Upper lobe of right lung (tissue), 1 donor: ENCODE measurements at regions not wholly inside any gene's neighbourhood (a gene's known extent, or its start where the extent isn't known, plus 50 kb on each side); places are given as distances from the start of the nearest gene placed in this dataset.

ENCODE experiments used
- ATAC-seq: fragments of 200-7000 bp; cut with Tn5 transposase; one replicate; pipeline ENCODE4 v1.9.1; 2020; ENCODE audit warnings: mild to moderate bottlenecking, moderate library complexity
- DNase-seq: peaks from one replicate; pipeline ENCODE4 v3.0.0-alpha.2; 2020
- H3K27ac ChIP-seq: fragments of 200-600 bp; one replicate; pipeline ENCODE4 v1.8.0; 2022
- H3K27me3 ChIP-seq: fragments of 200-600 bp; one replicate; pipeline ENCODE4 v1.8.0; 2022; ENCODE audit warnings: mild to moderate bottlenecking
- H3K36me3 ChIP-seq: fragments of 200-600 bp; one replicate; pipeline ENCODE4 v1.8.0; 2022
- H3K4me1 ChIP-seq: fragments of 200-600 bp; one replicate; pipeline ENCODE4 v1.8.0; 2022
- H3K4me3 ChIP-seq: fragments of 200-600 bp; one replicate; pipeline ENCODE4 v1.8.0; 2022; ENCODE audit warnings: mild to moderate bottlenecking
- H3K9me3 ChIP-seq: fragments of 200-600 bp; one replicate; pipeline ENCODE4 v1.8.0; 2022
- intact Hi-C: fragments of 100-400 bp; cut with DNase I; formaldehyde crosslinking; loops from one replicate; pipeline ENCODE4 v1.11.0; 2022
- TF ChIP-seq, protein P1 (sequence below): fragments of 200-600 bp; IDR thresholded peaks from one replicate; pipeline ENCODE4 v1.8.0; 2022; ENCODE audit warnings: antibody characterized with exemption
- donor health status: DM: no; HTN: yes; CAD: no; lungs with severe emphysema.

DNA sequence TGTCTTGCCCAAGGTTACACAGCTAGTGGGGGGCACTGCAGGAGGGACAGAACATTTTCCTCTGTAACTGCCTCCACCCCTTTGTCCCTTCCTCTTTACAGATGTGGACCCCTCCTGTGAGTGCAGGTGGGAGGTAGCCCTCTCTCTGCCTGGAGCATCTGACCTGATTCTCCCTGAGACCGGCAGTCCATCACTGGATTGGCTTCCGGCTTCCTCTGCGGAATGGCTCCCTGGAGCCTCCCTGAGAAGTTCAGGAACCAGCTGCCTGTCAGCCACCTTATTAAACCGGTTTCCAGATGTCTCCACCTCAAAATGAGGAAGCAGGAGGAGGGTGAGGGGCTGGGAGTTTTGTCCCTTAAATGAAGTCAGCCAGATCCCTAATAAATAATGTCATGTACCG, 67.3 kb upstream of the TNP1 start:
- ATAC-seq = no peak

GRCh38 chr2:216925636-216926366, 65.9 kb upstream of the TNP1 start:
- Histone ChIP-seq H3K4me3 (no peak overlapping the region), H3K9me3 (no peaks in the 10 kb centered on the region), H3K27me3 (no peaks in the 10 kb centered on the region), H3K36me3 (no peaks in the 10 kb centered on the region), H3K4me1 (no peaks in the 10 kb centered on the region), H3K27ac (no peak overlapping the region)
- TF ChIP-seq, protein P1, sequence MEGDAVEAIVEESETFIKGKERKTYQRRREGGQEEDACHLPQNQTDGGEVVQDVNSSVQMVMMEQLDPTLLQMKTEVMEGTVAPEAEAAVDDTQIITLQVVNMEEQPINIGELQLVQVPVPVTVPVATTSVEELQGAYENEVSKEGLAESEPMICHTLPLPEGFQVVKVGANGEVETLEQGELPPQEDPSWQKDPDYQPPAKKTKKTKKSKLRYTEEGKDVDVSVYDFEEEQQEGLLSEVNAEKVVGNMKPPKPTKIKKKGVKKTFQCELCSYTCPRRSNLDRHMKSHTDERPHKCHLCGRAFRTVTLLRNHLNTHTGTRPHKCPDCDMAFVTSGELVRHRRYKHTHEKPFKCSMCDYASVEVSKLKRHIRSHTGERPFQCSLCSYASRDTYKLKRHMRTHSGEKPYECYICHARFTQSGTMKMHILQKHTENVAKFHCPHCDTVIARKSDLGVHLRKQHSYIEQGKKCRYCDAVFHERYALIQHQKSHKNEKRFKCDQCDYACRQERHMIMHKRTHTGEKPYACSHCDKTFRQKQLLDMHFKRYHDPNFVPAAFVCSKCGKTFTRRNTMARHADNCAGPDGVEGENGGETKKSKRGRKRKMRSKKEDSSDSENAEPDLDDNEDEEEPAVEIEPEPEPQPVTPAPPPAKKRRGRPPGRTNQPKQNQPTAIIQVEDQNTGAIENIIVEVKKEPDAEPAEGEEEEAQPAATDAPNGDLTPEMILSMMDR = no peak
- no peak for ATAC-seq
- intact Hi-C loops = no loop called here
- no peak for DNase-seq

More for the DNA sequence above, 67.3 kb upstream of the TNP1 start:
- H3K27me3 ChIP-seq = no peaks in the 10 kb centered on the region
- H3K27ac ChIP-seq = no peak overlapping the region
- TF ChIP-seq, protein P1 = no peak
- no peaks in the 10 kb centered on the region for H3K4me1 ChIP-seq
- H3K9me3 ChIP-seq = no peaks in the 10 kb centered on the region
- H3K36me3 ChIP-seq = no peaks in the 10 kb centered on the region
- no peak overlapping the region for H3K4me3 ChIP-seq
- DNase-seq = no peak
- intact Hi-C loops = no loop called here

GRCh38 chr2:216925006-216925405, 65.1 kb upstream of the TNP1 start:
- intact Hi-C loops = no loop called here
- no peaks in the 10 kb centered on the region for H3K27me3 ChIP-seq
- no peaks in the 10 kb centered on the region for H3K4me1 ChIP-seq
- TF ChIP-seq, protein P1 = no peak
- ATAC-seq (no peak), DNase-seq (no peak)
- no peak overlapping the region for H3K4me3 ChIP-seq
- H3K9me3 ChIP-seq = no peaks in the 10 kb centered on the region
- H3K27ac ChIP-seq = no peak overlapping the region
- H3K36me3 ChIP-seq = no peaks in the 10 kb centered on the region

DNA sequence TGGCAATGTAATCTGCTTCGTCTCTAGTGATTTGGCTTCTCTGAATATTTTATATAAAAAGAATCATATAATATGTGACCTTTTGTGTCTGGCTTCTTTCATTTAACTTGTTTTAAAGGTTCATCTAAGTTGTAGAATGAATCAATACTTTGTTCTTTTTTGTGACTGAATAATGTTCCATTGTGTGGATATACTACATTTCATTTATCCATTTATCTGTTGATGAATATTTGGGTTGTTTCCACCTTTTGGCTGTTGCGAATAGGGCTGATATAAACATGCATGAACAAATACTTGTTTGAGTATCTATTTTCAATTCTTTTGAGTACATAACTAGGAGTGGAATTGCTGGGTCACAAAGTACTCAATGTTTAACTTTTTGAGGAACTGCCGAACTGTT, 63.8 kb upstream of the TNP1 start:
- H3K9me3 ChIP-seq = no peaks in the 10 kb centered on the region
- H3K4me1 ChIP-seq = no peaks in the 10 kb centered on the region
- H3K27me3 ChIP-seq = no peaks in the 10 kb centered on the region
- intact Hi-C loops = no loop called here
- ATAC-seq (no peak), DNase-seq (no peak)
- TF ChIP-seq, protein P1 = no peak
- no peak overlapping the region for H3K27ac ChIP-seq
- H3K36me3 ChIP-seq = no peaks in the 10 kb centered on the region
- H3K4me3 ChIP-seq = no peak overlapping the region

DNA sequence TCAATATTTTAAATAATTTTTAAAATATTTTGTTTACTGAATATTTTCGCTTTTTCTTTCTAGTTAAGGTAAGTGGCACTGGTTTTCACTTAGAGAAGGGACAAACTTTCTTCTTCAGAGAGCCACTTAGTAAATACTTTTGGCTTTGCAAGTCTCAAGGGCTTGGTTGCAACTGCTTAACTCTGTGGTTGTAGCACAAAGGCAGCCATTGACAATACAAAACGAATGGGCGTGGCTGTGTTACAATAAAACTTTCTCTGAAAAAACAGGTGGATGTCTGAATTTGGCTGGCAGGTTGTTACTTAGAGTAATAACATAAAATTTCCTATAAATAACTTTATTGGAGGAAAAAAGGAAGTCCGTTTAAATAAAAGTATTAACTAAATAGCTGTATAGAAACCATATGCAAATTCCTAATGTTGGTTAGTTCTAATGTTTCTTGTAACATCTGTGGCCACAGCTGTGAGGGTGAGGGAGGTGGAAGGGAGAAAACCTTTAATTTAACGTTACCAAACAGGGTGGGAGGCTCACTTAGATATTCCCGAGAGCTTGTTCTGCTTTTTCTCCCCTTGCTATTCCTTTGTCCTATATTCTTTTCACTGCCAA, 62.4 kb upstream of the TNP1 start:
- DNase-seq = no peak
- no peaks in the 10 kb centered on the region for H3K9me3 ChIP-seq
- ATAC-seq = no peak
- intact Hi-C loops = no loop called here
- H3K4me3 ChIP-seq = no peak overlapping the region
- H3K4me1 ChIP-seq = no peaks in the 10 kb centered on the region
- no peak overlapping the region for H3K27ac ChIP-seq
- no peaks in the 10 kb centered on the region for H3K27me3 ChIP-seq
- no peaks in the 10 kb centered on the region for H3K36me3 ChIP-seq
- TF ChIP-seq, protein P1 = no peak
